NB4 (cell line): ENCODE measurements at regions not wholly inside any gene's neighbourhood (a gene's known extent, or its start where the extent isn't known, plus 50 kb on each side); places are given as distances from the start of the nearest gene placed in this dataset.

ENCODE experiments used
- CTCF ChIP-seq: IDR thresholded peaks from one replicate; pipeline ENCODE4 v1.5.1; 2012; ENCODE audit warnings: low read depth, low read length
- MAX ChIP-seq: IDR thresholded peaks from 2 replicates; pipeline ENCODE4 v1.6.1; 2011; ENCODE audit warnings: low read depth, low read length
- MYC ChIP-seq: IDR thresholded peaks from 2 replicates; pipeline ENCODE4 v1.6.1; 2011; ENCODE audit warnings: low read depth, low read length
- POLR2A ChIP-seq: IDR thresholded peaks from 2 replicates; pipeline ENCODE4 v1.6.1; 2011; ENCODE audit warnings: mild to moderate bottlenecking; ENCODE audit not compliant: insufficient read length; ENCODE audit errors: extremely low read depth

- TF ChIP-seq CTCF (no peak), POLR2A (no peak), MYC (no peak), MAX (no peak)
These were observed 402.3 kb upstream of the TGFBR2 start for GRCh38 chr3:30204126-30204525.
